Trophoblast cell (in vitro differentiated cells and primary cell): ENCODE measurements at regions not wholly inside any gene's neighbourhood (a gene's known extent, or its start where the extent isn't known, plus 50 kb on each side); places are given as distances from the start of the nearest gene placed in this dataset.

Experiments used
- DNase-seq, 2 donors: peaks; one replicate each; pipeline ENCODE4 v3.0.0-alpha.2; 2016
- H2AFZ ChIP-seq: 2 replicates; pipeline ENCODE4 v1.6.1; 2013; ENCODE audit warnings: low read length, moderate library complexity, mild to moderate bottlenecking; ENCODE audit not compliant: insufficient read depth, poor library complexity
- H2AK5ac ChIP-seq: 2 replicates; pipeline ENCODE4 v1.6.1; 2013; ENCODE audit warnings: mild to moderate bottlenecking, low read length
- H2BK120ac ChIP-seq: 2 replicates; pipeline ENCODE4 v1.6.1; 2013; ENCODE audit warnings: low read length, mild to moderate bottlenecking, moderate library complexity; ENCODE audit not compliant: insufficient read depth, poor library complexity
- H2BK12ac ChIP-seq: 2 replicates; pipeline ENCODE4 v1.6.1; 2013; ENCODE audit warnings: mild to moderate bottlenecking, low read length, moderate library complexity
- H2BK5ac ChIP-seq: 2 replicates; pipeline ENCODE4 v1.6.1; 2013; ENCODE audit warnings: low read length, low read depth, moderate library complexity, mild to moderate bottlenecking; ENCODE audit not compliant: poor library complexity
- H3K14ac ChIP-seq: 2 replicates; pipeline ENCODE4 v1.6.1; 2013; ENCODE audit warnings: mild to moderate bottlenecking, low read length
- H3K18ac ChIP-seq: 2 replicates; pipeline ENCODE4 v1.6.1; 2013; ENCODE audit warnings: mild to moderate bottlenecking, low read length
- H3K23ac ChIP-seq: 2 replicates; pipeline ENCODE4 v1.6.1; 2013; ENCODE audit warnings: low read length
- H3K27ac ChIP-seq: 2 replicates; pipeline ENCODE4 v1.5.1; 2013; ENCODE audit warnings: low read depth, mild to moderate bottlenecking, inconsistent platforms, low read length, moderate library complexity
- H3K27me3 ChIP-seq: 2 replicates; pipeline ENCODE4 v1.6.1; 2013; ENCODE audit warnings: inconsistent platforms, mild to moderate bottlenecking, low read length, moderate library complexity; ENCODE audit not compliant: insufficient read depth
- H3K36me3 ChIP-seq, 2 experiments: 1 replicate in 1 of 2; 2 replicates in 1 of 2; pipeline ENCODE4 v1.6.1; 2013; ENCODE audit warnings: low read length in 2 of 2, mild to moderate bottlenecking in 2 of 2, moderate library complexity in 1 of 2; ENCODE audit not compliant: insufficient read depth in 2 of 2, control insufficient read depth in 1 of 2
- H3K4ac ChIP-seq: 2 replicates; pipeline ENCODE4 v1.6.1; 2013; ENCODE audit warnings: low read depth, mild to moderate bottlenecking, low read length, moderate library complexity
- H3K4me1 ChIP-seq, 2 experiments: 1 replicate in 1 of 2; 2 replicates in 1 of 2; pipeline ENCODE4 v1.6.1; 2013; ENCODE audit warnings: low read length in 2 of 2, mild to moderate bottlenecking in 2 of 2, moderate library complexity in 1 of 2; ENCODE audit not compliant: insufficient read depth in 2 of 2, control insufficient read depth in 1 of 2
- H3K4me2 ChIP-seq: 2 replicates; pipeline ENCODE4 v1.6.1; 2013; ENCODE audit warnings: inconsistent platforms, mild to moderate bottlenecking, low read length, moderate library complexity
- H3K4me3 ChIP-seq: 2 replicates; pipeline ENCODE4 v1.5.1; 2013; ENCODE audit warnings: mild to moderate bottlenecking, low read depth, low read length, inconsistent platforms
- H3K79me1 ChIP-seq: one replicate; pipeline ENCODE4 v1.6.1; 2013; ENCODE audit warnings: low read length
- H3K79me2 ChIP-seq: 2 replicates; pipeline ENCODE4 v1.6.1; 2013; ENCODE audit warnings: low read length, mild to moderate bottlenecking; ENCODE audit not compliant: control insufficient read depth, insufficient read depth, poor library complexity
- H3K9ac ChIP-seq: 2 replicates; pipeline ENCODE4 v1.6.1; 2013; ENCODE audit warnings: mild to moderate bottlenecking, low read length
- H3K9me3 ChIP-seq: 2 replicates; pipeline ENCODE4 v1.6.1; 2013; ENCODE audit warnings: low read depth, mild to moderate bottlenecking, control low read depth, inconsistent platforms, low read length; ENCODE audit not compliant: insufficient read depth
- H4K12ac ChIP-seq: 2 replicates; pipeline ENCODE4 v1.6.1; 2013; ENCODE audit warnings: low read depth, mild to moderate bottlenecking, low read length, moderate library complexity
- H4K8ac ChIP-seq: 2 replicates; pipeline ENCODE4 v1.6.1; 2013; ENCODE audit warnings: low read depth, mild to moderate bottlenecking, low read length, moderate library complexity
- H4K91ac ChIP-seq: one replicate; pipeline ENCODE4 v1.6.1; 2013; ENCODE audit warnings: low read depth, mild to moderate bottlenecking, low read length, moderate library complexity
- WGBS: extraction: QIAGEN DNeasy Blood & Tissue Kit; methylation state at CpG from one replicate; pipeline ENCODE4 v1.1.7; 2013; ENCODE audit warnings: missing lambda C conversion rate; ENCODE audit not compliant: insufficient read length, insufficient coverage; ENCODE audit errors: extremely low coverage; 5-methylcytosine and 5-hydroxymethylcytosine counted together

- no peak overlapping the region for H3K4me2 ChIP-seq
- no peaks in the 10 kb centered on the region for H3K36me3 ChIP-seq
- no peak overlapping the region for H4K12ac ChIP-seq
- H2AFZ ChIP-seq, result no peak overlapping the region
- no peak overlapping the region for H4K91ac ChIP-seq
- H3K4ac ChIP-seq, result no peak overlapping the region
- no peak for DNase-seq
- no peaks in the 10 kb centered on the region for H3K4me1 ChIP-seq
- no peak overlapping the region for H3K18ac ChIP-seq
- no peak overlapping the region for H3K23ac ChIP-seq
- H3K27me3 ChIP-seq, result no peaks in the 10 kb centered on the region
- H4K8ac ChIP-seq, result no peak overlapping the region
- H2BK5ac ChIP-seq, result no peak overlapping the region
- no peak overlapping the region for H3K14ac ChIP-seq
- no peaks in the 10 kb centered on the region for H3K79me2 ChIP-seq
- no CpG with 5 or more reads among the region's 6 CpGs for WGBS
- H2AK5ac ChIP-seq, result no peak overlapping the region
- H2BK12ac ChIP-seq, result no peak overlapping the region
- H3K9ac ChIP-seq, result no peak overlapping the region
- no peak overlapping the region for H3K4me3 ChIP-seq
- H3K27ac ChIP-seq, result no peak overlapping the region
- no peaks in the 10 kb centered on the region for H3K9me3 ChIP-seq
- no peaks in the 10 kb centered on the region for H3K79me1 ChIP-seq
- no peak overlapping the region for H2BK120ac ChIP-seq
Observed at GRCh38 chr13:26909477-26909876, 148.9 kb upstream of the GPR12 start.

GRCh38 chr13:26908126-26908525, 147.5 kb upstream of the GPR12 start:
- H3K79me1 ChIP-seq, result no peaks in the 10 kb centered on the region
- WGBS, result no CpG with 5 or more reads among the region's 4 CpGs
- no peak overlapping the region for H3K14ac ChIP-seq
- H2BK12ac ChIP-seq, result no peak overlapping the region
- H3K27me3 ChIP-seq, result no peaks in the 10 kb centered on the region
- H2AFZ ChIP-seq, result no peak overlapping the region
- no peak overlapping the region for H2BK120ac ChIP-seq
- H3K18ac ChIP-seq, result no peak overlapping the region
- no peaks in the 10 kb centered on the region for H3K79me2 ChIP-seq
- H3K9ac ChIP-seq, result no peak overlapping the region
- no peak overlapping the region for H4K12ac ChIP-seq
- no peak overlapping the region for H3K4me2 ChIP-seq
- no peaks in the 10 kb centered on the region for H3K36me3 ChIP-seq
- H3K23ac ChIP-seq, result no peak overlapping the region
- H2BK5ac ChIP-seq, result no peak overlapping the region
- H3K4me1 ChIP-seq, result no peaks in the 10 kb centered on the region
- H3K4me3 ChIP-seq, result no peak overlapping the region
- H3K27ac ChIP-seq, result no peak overlapping the region
- no peak for DNase-seq
- no peak overlapping the region for H4K91ac ChIP-seq
- no peaks in the 10 kb centered on the region for H3K9me3 ChIP-seq
- H3K4ac ChIP-seq, result no peak overlapping the region
- no peak overlapping the region for H4K8ac ChIP-seq
- H2AK5ac ChIP-seq, result no peak overlapping the region

- no peak overlapping the region for H3K9ac ChIP-seq
- H3K18ac ChIP-seq, result no peak overlapping the region
- H3K23ac ChIP-seq, result no peak overlapping the region
- no peaks in the 10 kb centered on the region for H3K4me1 ChIP-seq
- no peak overlapping the region for H2BK120ac ChIP-seq
- H3K4me2 ChIP-seq, result no peak overlapping the region
- H3K4me3 ChIP-seq, result no peak overlapping the region
- H4K12ac ChIP-seq, result no peak overlapping the region
- H3K9me3 ChIP-seq, result peaks cover 4% of the 10 kb centered on the region
- no CpG with 5 or more reads among the region's 5 CpGs for WGBS
- H4K8ac ChIP-seq, result no peak overlapping the region
- H3K36me3 ChIP-seq, result no peaks in the 10 kb centered on the region
- no peak overlapping the region for H3K27ac ChIP-seq
- no peaks in the 10 kb centered on the region for H3K79me1 ChIP-seq
- no peak overlapping the region for H3K14ac ChIP-seq
- H2BK5ac ChIP-seq, result no peak overlapping the region
- H2BK12ac ChIP-seq, result no peak overlapping the region
- no peaks in the 10 kb centered on the region for H3K79me2 ChIP-seq
- no peak overlapping the region for H2AFZ ChIP-seq
- H3K4ac ChIP-seq, result no peak overlapping the region
- DNase-seq, result no peak
- no peak overlapping the region for H2AK5ac ChIP-seq
- H3K27me3 ChIP-seq, result no peaks in the 10 kb centered on the region
- no peak overlapping the region for H4K91ac ChIP-seq
Observed at GRCh38 chr13:26899202-26899601, 138.6 kb upstream of the GPR12 start.

- no peaks in the 10 kb centered on the region for H3K79me1 ChIP-seq
- H3K79me2 ChIP-seq, result no peaks in the 10 kb centered on the region
- H3K4me3 ChIP-seq, result no peak overlapping the region
- H4K91ac ChIP-seq, result no peak overlapping the region
- H2AFZ ChIP-seq, result no peak overlapping the region
- WGBS, result no CpG with 5 or more reads among the region's 23 CpGs
- no peak overlapping the region for H3K27ac ChIP-seq
- H3K9ac ChIP-seq, result no peak overlapping the region
- no peak overlapping the region for H2BK12ac ChIP-seq
- no peaks in the 10 kb centered on the region for H3K27me3 ChIP-seq
- no peak overlapping the region for H2BK5ac ChIP-seq
- H2BK120ac ChIP-seq, result no peak overlapping the region
- H3K4me1 ChIP-seq, result no peaks in the 10 kb centered on the region
- H4K8ac ChIP-seq, result no peak overlapping the region
- H3K4me2 ChIP-seq, result no peak overlapping the region
- no peaks in the 10 kb centered on the region for H3K36me3 ChIP-seq
- peaks cover 3% of the 10 kb centered on the region for H3K9me3 ChIP-seq
- H3K23ac ChIP-seq, result no peak overlapping the region
- no peak for DNase-seq
- no peak overlapping the region for H3K14ac ChIP-seq
- no peak overlapping the region for H3K4ac ChIP-seq
- no peak overlapping the region for H2AK5ac ChIP-seq
- H4K12ac ChIP-seq, result no peak overlapping the region
- no peak overlapping the region for H3K18ac ChIP-seq
Observed at GRCh38 chr13:26897706-26898550, 137.3 kb upstream of the GPR12 start.
